BJ (cell line): ENCODE measurements at regions not wholly inside any gene's neighbourhood (a gene's known extent, or its start where the extent isn't known, plus 50 kb on each side); places are given as distances from the start of the nearest gene placed in this dataset.

Experiments used
- CTCF ChIA-PET: fragments of 350-600 bp; formaldehyde crosslinking; extraction: SDS; loops from one replicate; lab custom pipeline; 2021; ENCODE audit warnings: antibody characterized with exemption, inconsistent platforms; lab: Yijun Ruan, JAX
- POLR2A ChIA-PET: fragments of 300-600 bp; sonication (Branson Sonifier 250); formaldehyde crosslinking; extraction: SDS; loops from one replicate; lab custom pipeline; 2021; ENCODE audit warnings: antibody characterized with exemption; lab: Charles Lee
- DNase-seq: peaks from one replicate; pipeline ENCODE4 v3.0.0-alpha.2; 2011; ENCODE audit warnings: low read depth
- H3K27me3 ChIP-seq: 2 replicates; pipeline ENCODE4 v1.6.0; 2011; ENCODE audit warnings: low read length; ENCODE audit not compliant: control insufficient read depth, insufficient read depth
- H3K36me3 ChIP-seq: 2 replicates; pipeline ENCODE4 v1.5.1; 2011; ENCODE audit warnings: low read length; ENCODE audit not compliant: control insufficient read depth, insufficient read depth
- H3K4me3 ChIP-seq: 2 replicates; pipeline ENCODE4 v1.5.1; 2011; ENCODE audit warnings: low read depth, mild to moderate bottlenecking, control low read depth, low read length
- TF ChIP-seq, protein P1 (sequence below): IDR thresholded peaks from 2 replicates; pipeline ENCODE4 v1.5.1; 2011; ENCODE audit warnings: low read depth, mild to moderate bottlenecking, control low read depth, inconsistent platforms, low read length, moderate library complexity; ENCODE audit not compliant: insufficient read depth

DNA sequence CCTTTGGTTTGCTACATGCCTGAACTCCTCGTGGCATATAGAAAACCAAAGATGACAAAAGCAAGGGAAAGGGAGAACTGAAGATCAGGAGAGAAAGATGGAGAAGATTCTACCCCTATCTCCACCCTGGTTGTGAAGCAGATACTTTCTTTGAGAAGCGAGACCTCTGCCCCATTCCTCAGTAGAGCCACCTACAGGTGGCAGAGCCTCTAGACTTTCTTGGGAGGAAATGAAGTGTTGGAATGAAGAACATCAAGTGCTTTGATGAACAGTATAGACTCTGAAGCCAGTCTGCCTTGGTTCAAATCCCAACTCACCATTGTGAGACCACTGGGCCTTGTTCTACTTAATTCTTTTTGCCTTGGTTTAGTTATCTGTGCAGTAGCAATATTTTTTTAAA lies 348.8 kb upstream of the ETAA1 start:
- no peaks in the 10 kb centered on the region for H3K27me3 ChIP-seq
- CTCF ChIA-PET, result no interaction called here
- H3K36me3 ChIP-seq, result no peaks in the 10 kb centered on the region
- POLR2A ChIA-PET, result no interaction called here
- TF ChIP-seq, protein P1, sequence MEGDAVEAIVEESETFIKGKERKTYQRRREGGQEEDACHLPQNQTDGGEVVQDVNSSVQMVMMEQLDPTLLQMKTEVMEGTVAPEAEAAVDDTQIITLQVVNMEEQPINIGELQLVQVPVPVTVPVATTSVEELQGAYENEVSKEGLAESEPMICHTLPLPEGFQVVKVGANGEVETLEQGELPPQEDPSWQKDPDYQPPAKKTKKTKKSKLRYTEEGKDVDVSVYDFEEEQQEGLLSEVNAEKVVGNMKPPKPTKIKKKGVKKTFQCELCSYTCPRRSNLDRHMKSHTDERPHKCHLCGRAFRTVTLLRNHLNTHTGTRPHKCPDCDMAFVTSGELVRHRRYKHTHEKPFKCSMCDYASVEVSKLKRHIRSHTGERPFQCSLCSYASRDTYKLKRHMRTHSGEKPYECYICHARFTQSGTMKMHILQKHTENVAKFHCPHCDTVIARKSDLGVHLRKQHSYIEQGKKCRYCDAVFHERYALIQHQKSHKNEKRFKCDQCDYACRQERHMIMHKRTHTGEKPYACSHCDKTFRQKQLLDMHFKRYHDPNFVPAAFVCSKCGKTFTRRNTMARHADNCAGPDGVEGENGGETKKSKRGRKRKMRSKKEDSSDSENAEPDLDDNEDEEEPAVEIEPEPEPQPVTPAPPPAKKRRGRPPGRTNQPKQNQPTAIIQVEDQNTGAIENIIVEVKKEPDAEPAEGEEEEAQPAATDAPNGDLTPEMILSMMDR, result no peak
- DNase-seq, result no peak
- H3K4me3 ChIP-seq, result no peak overlapping the region

- no peaks in the 10 kb centered on the region for H3K27me3 ChIP-seq
- ChIA-PET CTCF (interaction anchor here (0.9 kb wide), 1 partner anchor 9 kb away, joined by 3 read pairs; no protein-coding TSS in a partner anchor), POLR2A (no interaction called here)
- no peak for DNase-seq
- TF ChIP-seq, protein P1, result no peak
- no peak overlapping the region for H3K4me3 ChIP-seq
- H3K36me3 ChIP-seq, result no peaks in the 10 kb centered on the region
Observed at GRCh38 chr2:67050622-67051021, 346.5 kb upstream of the ETAA1 start.

DNA sequence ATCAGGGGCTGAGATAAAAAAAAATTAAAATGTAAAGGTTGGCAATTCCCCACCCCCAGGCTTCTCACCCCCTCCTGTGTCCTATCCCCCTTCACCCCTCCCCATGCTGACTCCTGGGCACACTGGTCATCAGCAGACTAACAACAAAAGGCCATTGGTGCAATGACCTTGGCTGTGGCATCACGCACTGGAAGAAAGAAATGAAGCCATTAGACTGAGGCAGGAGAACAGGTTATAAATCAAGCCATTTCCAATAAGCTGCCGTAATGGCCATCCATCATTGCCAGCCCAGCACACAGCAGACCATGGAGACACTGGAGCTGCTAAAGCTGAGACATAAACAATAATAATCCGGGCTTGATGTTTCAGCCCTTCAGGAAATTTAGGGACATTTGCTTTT lies 342.4 kb upstream of the ETAA1 start:
- Histone ChIP-seq H3K4me3 (no peak overlapping the region), H3K36me3 (no peaks in the 10 kb centered on the region), H3K27me3 (no peaks in the 10 kb centered on the region)
- DNase-seq, result no peak
- ChIA-PET CTCF (no interaction called here), POLR2A (no interaction called here)
- TF ChIP-seq, protein P1, result no peak

DNA sequence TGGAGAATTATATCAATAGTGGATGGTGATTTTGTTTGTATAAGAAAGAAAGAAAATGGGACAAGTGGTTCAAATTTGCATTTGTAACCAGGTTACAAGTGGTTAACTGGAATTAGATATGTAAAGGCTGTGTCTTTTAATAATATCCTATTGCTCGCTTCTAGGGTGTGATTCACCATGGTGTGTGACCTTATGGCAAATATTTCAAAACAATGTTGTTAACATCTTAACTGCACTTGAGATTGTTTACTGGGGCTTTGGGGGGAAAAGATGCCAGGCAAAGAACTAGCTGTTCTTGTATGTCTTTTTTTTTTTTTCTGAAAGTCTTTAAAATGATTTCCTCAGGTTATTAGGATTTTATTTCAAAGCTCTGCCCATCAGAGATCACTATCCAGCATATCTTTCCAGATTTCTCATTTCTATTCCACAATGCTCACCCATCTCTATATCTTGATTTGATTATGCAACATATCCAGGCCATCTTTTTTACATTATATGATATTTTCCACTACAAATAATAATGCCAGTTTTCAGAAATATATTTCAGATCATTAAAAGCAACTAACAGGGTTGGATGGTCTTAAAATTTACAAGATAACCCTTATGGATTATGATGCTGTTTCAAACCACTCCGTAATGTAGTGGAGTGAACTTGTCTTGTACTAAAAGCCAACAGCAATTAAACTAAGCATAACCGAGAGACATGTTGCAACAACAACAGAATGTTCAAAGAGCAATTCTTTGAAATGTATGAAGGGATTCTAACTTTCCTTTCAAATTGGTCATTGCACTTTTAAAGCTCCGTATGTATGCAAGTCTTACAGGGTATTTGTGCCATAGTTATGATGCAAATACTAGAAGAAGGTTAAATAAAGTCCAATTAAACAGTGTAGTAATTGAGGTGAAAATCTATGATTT lies 341.5 kb upstream of the ETAA1 start:
- no peak overlapping the region for H3K4me3 ChIP-seq
- no peaks in the 10 kb centered on the region for H3K27me3 ChIP-seq
- H3K36me3 ChIP-seq, result no peaks in the 10 kb centered on the region
- TF ChIP-seq, protein P1, result no peak
- no peak for DNase-seq
- ChIA-PET CTCF (interaction anchor here (0.6 kb wide), 1 partner anchor 9 kb away, joined by 4 read pairs; no protein-coding TSS in a partner anchor), POLR2A (no interaction called here)

GRCh38 chr2:67057123-67057522 lies 340.0 kb upstream of the ETAA1 start:
- no peak overlapping the region for H3K4me3 ChIP-seq
- DNase-seq, result no peak
- ChIA-PET CTCF (no interaction called here), POLR2A (no interaction called here)
- no peaks in the 10 kb centered on the region for H3K36me3 ChIP-seq
- H3K27me3 ChIP-seq, result no peaks in the 10 kb centered on the region
- TF ChIP-seq, protein P1, result no peak
